NCI-H1417 (cell line): ENCODE measurements at regions not wholly inside any gene's neighbourhood (a gene's known extent, or its start where the extent isn't known, plus 50 kb on each side); places are given as distances from the start of the nearest gene placed in this dataset.
"Not testable (repeated sequence)": the region's sequence is repeated elsewhere in the genome, so short reads cannot be mapped to it uniquely, and the experiment has no call there.

ENCODE experiments used
- DNase-seq, 3 experiments: peaks; one replicate each; lab custom pipeline; 2025; lab: John Stamatoyannopoulos, UW

GRCh38 chr9:95732802-95733688 lies 142.4 kb upstream of the ERCC6L2 start:
- peak in 1 of 3 experiments; percentile 10 for DNase-seq

GRCh38 chr9:95731876-95732275 lies 143.6 kb upstream of the ERCC6L2 start:
- no peak for DNase-seq

GRCh38 chr9:95729669-95730368 lies 145.7 kb upstream of the ERCC6L2 start:
- no peak for DNase-seq

DNA sequence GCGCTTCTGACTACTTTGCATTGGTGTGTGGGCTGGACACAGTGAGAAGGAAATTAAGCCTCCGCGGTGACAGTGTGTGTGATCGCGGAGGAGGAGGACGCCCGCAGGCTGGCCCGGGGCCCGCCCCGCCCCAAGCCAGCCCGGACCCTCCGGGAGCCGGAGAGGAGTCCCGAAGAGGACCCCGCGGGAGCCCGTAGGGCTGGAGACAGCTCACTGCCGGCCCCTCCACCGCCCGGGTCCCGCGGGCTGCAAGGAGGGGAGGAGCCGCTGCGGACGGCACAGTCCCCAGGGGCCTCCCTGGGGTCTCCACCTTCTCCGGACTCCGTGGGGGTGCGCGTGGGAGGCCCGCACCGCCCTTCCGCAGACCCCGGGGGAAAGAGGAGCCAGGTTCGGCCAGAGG lies 146.4 kb upstream of the ERCC6L2 start:
- DNase-seq: no peak

DNA sequence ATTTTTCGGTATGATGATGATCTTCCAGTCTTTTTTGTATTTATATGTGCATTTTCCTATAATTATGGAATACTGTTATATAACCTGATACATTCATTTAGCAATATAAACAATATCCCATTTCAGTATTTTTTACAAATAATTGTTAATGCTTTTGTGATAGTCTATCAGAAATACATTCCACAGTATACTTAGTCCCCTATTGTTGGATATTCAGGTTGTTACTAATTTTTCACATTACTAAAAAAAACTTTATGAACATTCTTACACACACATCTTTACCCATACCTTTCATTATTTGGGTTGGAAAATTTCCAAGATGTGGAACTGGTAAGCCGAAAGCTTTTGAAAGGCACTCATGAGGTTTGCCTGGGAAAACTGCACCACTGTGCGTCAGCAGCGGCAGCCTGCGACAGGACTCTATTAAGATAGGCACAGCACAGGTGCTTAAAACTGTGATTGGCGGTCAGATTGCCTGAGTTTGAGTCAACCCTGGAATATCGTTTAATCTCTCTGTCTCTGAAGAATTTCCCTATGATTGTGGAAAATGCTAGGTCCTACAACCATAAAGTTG lies 147.5 kb upstream of the ERCC6L2 start:
- DNase-seq: no peak

GRCh38 chr9:95726756-95727155 lies 148.7 kb upstream of the ERCC6L2 start:
- peak; percentile 32 to 80 (median 50) for DNase-seq

- DNase-seq: no peak
These were observed 150.4 kb upstream of the ERCC6L2 start for GRCh38 chr9:95725045-95725444.

GRCh38 chr9:95724253-95724991 lies 151.1 kb upstream of the ERCC6L2 start:
- peak in 1 of 3 experiments; percentile 39 for DNase-seq

- no peak for DNase-seq
These were observed 153.3 kb upstream of the ERCC6L2 start for GRCh38 chr9:95722141-95722540.

GRCh38 chr9:95721061-95721531 lies 154.4 kb upstream of the ERCC6L2 start:
- no peak for DNase-seq

- DNase-seq: no peak
These were observed 155.0 kb upstream of the ERCC6L2 start for GRCh38 chr9:95720496-95720895.

- no peak for DNase-seq
These were observed 156.1 kb upstream of the ERCC6L2 start for GRCh38 chr9:95719354-95719753.

- DNase-seq: no peak
These were observed 157.2 kb upstream of the ERCC6L2 start for GRCh38 chr9:95718263-95718662.

- DNase-seq: peak in 1 of 3 experiments; percentile 18
These were observed 159.5 kb upstream of the ERCC6L2 start for GRCh38 chr9:95715868-95716435.

- DNase-seq: no peak
These were observed 165.0 kb upstream of the ERCC6L2 start for GRCh38 chr9:95710446-95710845.

GRCh38 chr9:95696701-95697100 lies 178.8 kb upstream of the ERCC6L2 start:
- no peak for DNase-seq

DNA sequence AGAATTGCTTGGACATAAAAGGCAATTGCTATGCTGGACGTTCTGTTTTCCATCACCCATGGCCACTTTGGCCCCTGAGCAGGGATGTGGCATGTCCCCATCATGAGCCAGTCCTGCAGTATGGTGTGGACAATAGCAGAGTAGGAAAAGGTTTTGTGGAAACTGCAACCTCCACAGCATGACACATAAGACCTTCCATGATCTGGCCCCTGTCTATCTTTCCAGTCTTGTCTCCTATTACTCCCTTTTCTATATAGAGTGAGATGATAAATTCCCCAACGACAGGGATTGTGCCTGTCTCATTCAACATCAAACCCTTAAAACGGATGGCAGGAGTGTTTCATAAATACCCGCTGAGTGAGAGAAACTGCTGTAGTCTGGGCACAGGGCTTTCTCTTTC lies 174.7 kb upstream of the PTCH1 start:
- DNase-seq: no peak

DNA sequence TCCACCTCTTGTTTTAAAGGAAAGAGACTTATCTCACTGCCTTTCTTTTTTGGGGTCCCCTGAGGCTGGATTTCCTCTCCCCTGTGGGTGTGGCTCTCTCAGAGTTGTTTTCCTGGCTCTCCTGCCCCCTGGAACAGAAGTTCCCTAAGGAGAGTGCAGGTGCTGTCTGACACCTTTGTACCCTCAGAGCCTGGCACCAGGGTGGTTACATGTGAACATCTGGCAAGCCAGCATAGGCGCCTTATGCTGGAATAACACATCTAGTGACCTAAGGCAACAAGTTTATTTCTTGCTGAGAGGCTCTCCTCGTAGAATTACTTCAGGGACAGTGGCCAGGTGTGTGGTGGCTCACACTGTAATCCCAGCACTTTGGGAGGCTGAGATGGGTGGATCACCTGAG lies 172.9 kb upstream of the PTCH1 start:
- no peak for DNase-seq

- DNase-seq: no peak
These were observed 167.7 kb upstream of the PTCH1 start for GRCh38 chr9:95684516-95684915.

DNA sequence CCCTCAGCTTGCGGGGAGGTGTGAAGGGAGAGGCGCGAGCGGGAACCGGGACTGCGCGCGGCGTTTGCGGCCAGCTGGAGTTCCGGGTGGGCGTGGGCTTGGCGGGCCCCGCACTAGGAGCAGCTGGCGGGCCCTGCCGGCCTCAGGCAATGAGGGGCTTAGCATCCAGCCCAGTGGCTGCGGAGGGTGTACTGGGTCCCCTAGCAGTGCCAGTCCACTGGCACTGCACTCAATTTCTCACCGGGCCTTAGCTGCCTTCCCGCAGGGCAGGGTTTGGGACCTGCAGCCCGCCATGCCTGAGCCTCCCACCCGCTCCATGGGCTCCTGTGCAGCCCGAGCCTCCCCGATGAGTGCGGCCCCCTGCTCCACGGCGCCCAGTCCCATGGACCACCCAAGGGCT lies 163.5 kb upstream of the PTCH1 start:
- not testable (repeated sequence) for DNase-seq

DNA sequence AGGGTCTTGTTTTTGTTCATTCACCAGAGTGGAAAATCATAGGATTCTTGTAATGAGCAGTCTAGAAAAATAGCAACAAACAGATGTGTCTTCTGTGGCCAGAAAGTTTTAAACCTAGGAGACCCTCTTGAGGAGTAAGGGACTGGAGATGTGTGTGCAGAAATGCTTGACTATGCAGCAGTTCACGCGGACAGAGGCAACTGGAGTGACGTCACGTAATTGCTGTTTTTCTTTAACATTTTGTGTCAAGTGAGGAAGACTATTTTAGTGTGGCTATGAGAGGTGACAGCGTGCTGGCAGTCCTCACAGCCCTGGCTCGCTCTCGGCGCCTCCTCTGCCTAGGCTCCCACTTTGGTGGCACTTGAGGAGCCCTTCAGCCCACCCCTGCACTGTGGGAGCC lies 163.1 kb upstream of the PTCH1 start:
- DNase-seq: no peak

DNA sequence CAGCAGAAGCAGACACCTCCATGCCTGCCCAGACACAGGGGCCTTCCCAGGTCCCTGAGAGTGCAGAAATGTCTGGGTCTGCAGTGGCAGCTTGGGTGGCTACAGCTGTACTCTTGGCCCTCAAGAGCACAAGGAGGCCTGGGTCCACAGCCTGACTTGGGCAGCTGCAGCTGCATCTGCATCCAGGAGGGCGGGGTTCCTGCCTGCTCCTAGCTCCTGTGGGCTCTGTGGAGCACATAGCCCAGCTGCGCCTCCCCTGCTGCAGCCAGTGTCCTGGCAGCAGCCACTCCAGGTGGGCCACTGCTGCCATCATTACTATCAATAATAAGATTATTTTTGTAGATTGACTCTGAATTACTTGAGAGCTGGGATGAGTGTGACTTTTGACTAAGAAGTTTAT lies 162.0 kb upstream of the PTCH1 start:
- DNase-seq: no peak
